ENCODE measurements at regions not wholly inside any gene's neighbourhood (a gene's known extent, or its start where the extent isn't known, plus 50 kb on each side); places are given as distances from the start of the nearest gene placed in this dataset.
"Not testable (repeated sequence)": the region's sequence is repeated elsewhere in the genome, so short reads cannot be mapped to it uniquely, and the experiment has no call there.

GRCh38 chr10:101280511-101280910 is 51.2 kb upstream of the LBX1 start:
- DNase-seq, result no peak

GRCh38 chr10:101280921-101281320 is 51.7 kb upstream of the LBX1 start:
- DNase-seq, result not testable (repeated sequence)

GRCh38 chr10:101282947-101283346 is 53.7 kb upstream of the LBX1 start:
- no peak for DNase-seq

GRCh38 chr10:101283762-101284100 is 54.5 kb upstream of the LBX1 start:
- DNase-seq, result no peak

GRCh38 chr10:101284101-101284743 is 55.0 kb upstream of the LBX1 start:
- peak; percentile 57 for DNase-seq

- no peak for DNase-seq
These were observed 55.6 kb upstream of the LBX1 start for GRCh38 chr10:101284744-101285463.

GRCh38 chr10:101285519-101286070 is 56.3 kb upstream of the LBX1 start:
- DNase-seq, result no peak

- no peak for DNase-seq
These were observed 57.2 kb upstream of the LBX1 start for GRCh38 chr10:101286248-101287046.

GRCh38 chr10:101287183-101287996 is 58.1 kb upstream of the LBX1 start:
- DNase-seq, result no peak

- DNase-seq, result no peak
These were observed 58.9 kb upstream of the LBX1 start for GRCh38 chr10:101287997-101288635.

- DNase-seq, result no peak
These were observed 60.3 kb upstream of the LBX1 start for GRCh38 chr10:101289541-101289940.

- no peak for DNase-seq
These were observed 61.2 kb upstream of the LBX1 start for GRCh38 chr10:101290431-101290830.

- no peak for DNase-seq
These were observed 61.6 kb upstream of the LBX1 start for GRCh38 chr10:101290881-101291280.

GRCh38 chr10:101291331-101292193 is 62.3 kb upstream of the LBX1 start:
- peak; percentile 84 for DNase-seq

- DNase-seq, result no peak
These were observed 61.6 kb upstream of the BTRC start for GRCh38 chr10:101292194-101293006.

- no peak for DNase-seq
These were observed 60.8 kb upstream of the BTRC start for GRCh38 chr10:101293007-101293723.

- no peak for DNase-seq
These were observed 59.9 kb upstream of the BTRC start for GRCh38 chr10:101294109-101294508.

GRCh38 chr10:101295261-101295660 is 58.7 kb upstream of the BTRC start:
- no peak for DNase-seq

- peak; percentile 91 for DNase-seq
These were observed 56.0 kb upstream of the BTRC start for GRCh38 chr10:101297901-101298486.
